ENCODE measurements at regions not wholly inside any gene's neighbourhood (a gene's known extent, or its start where the extent isn't known, plus 50 kb on each side); places are given as distances from the start of the nearest gene placed in this dataset.

DNA sequence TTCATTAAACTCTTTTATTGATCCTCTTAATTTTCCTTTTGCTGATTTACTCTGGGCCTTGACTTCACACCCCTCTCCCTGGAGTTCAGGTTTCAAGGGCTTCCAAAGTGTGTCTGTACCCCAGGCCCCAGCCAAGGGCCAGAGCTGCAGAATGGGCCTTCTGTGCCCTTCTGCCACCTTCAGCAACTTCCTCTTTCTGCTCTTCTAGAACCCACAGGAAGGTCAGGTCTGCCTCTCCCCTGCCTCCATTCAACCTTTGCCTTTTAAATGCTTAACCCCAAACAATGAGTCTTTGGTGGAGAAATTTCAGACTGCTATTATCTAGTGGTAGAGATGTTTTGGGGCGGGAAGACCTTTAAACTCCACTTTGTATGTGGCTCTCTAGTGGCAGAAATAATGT is 63.1 kb downstream of the TSN start:
- TF ChIP-seq, protein P1, sequence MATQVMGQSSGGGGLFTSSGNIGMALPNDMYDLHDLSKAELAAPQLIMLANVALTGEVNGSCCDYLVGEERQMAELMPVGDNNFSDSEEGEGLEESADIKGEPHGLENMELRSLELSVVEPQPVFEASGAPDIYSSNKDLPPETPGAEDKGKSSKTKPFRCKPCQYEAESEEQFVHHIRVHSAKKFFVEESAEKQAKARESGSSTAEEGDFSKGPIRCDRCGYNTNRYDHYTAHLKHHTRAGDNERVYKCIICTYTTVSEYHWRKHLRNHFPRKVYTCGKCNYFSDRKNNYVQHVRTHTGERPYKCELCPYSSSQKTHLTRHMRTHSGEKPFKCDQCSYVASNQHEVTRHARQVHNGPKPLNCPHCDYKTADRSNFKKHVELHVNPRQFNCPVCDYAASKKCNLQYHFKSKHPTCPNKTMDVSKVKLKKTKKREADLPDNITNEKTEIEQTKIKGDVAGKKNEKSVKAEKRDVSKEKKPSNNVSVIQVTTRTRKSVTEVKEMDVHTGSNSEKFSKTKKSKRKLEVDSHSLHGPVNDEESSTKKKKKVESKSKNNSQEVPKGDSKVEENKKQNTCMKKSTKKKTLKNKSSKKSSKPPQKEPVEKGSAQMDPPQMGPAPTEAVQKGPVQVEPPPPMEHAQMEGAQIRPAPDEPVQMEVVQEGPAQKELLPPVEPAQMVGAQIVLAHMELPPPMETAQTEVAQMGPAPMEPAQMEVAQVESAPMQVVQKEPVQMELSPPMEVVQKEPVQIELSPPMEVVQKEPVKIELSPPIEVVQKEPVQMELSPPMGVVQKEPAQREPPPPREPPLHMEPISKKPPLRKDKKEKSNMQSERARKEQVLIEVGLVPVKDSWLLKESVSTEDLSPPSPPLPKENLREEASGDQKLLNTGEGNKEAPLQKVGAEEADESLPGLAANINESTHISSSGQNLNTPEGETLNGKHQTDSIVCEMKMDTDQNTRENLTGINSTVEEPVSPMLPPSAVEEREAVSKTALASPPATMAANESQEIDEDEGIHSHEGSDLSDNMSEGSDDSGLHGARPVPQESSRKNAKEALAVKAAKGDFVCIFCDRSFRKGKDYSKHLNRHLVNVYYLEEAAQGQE (IDR thresholded peaks at IDR 0.05; ENCODE audit: insufficient replicate concordance, low read depth), result no peak
- TF ChIP-seq CTCF (IDR thresholded peaks at IDR 0.05; ENCODE audit: insufficient read depth, low read length), result no peak
- TF ChIP-seq SPI1 (IDR thresholded peaks at IDR 0.05; ENCODE audit: borderline replicate concordance, low read depth), result no peak; the same call in 1 of the 2 replicates
- TF ChIP-seq GABPA (IDR thresholded peaks at IDR 0.05; ENCODE audit: low read depth), result no peak
- TF ChIP-seq POLR2AphosphoS5 (IDR thresholded peaks at IDR 0.05; ENCODE audit: low read depth), result no peak
- Histone ChIP-seq H3K27me3 (ENCODE audit: insufficient read depth, poor library complexity, severe bottlenecking) (no peaks in the 10 kb centered on the region), H3K27ac (replicated peaks) (no peak overlapping the region), H3K4me3 (replicated peaks; ENCODE audit: insufficient read depth, low read length) (no peak overlapping the region)
- peak in 1 of 2 experiments; percentile 55 for DNase-seq (ENCODE audit: low read depth in 1 of 2, low spot score in 1 of 2)

DNA sequence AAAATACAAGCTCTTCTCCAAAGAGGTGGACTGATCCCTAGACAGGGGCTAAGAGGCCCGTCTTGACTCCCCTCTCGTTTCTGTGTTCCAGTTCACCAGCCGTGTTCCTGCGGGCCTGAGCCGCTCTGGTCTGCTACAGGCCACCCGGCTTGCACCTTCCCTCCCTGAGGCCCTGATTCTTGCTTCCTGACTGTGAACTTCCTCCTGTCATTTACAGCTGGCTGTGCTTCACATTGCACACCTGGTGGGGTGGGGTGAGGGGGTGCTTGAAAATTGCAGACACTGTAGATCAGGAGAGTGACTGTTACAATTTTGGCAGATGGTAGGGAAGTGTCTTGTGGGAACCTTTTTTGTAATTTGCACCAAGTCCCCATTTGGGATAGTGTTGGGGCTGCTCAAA is 64.4 kb downstream of the TSN start:
- no peak overlapping the region for H3K27ac ChIP-seq (replicated peaks)
- no peak overlapping the region for H3K4me3 ChIP-seq (replicated peaks; ENCODE audit: insufficient read depth, low read length)
- TF ChIP-seq POLR2AphosphoS5 (IDR thresholded peaks at IDR 0.05; ENCODE audit: low read depth) (no peak), CTCF (IDR thresholded peaks at IDR 0.05; ENCODE audit: insufficient read depth, low read length) (no peak), GABPA (IDR thresholded peaks at IDR 0.05; ENCODE audit: low read depth) (no peak), SPI1 (IDR thresholded peaks at IDR 0.05; ENCODE audit: borderline replicate concordance, low read depth) (no peak)
- TF ChIP-seq, protein P1 (IDR thresholded peaks at IDR 0.05; ENCODE audit: insufficient replicate concordance, low read depth), result no peak
- DNase-seq (ENCODE audit: low read depth in 1 of 2, low spot score in 1 of 2), result no peak
- H3K27me3 ChIP-seq (ENCODE audit: insufficient read depth, poor library complexity, severe bottlenecking), result no peaks in the 10 kb centered on the region

DNA sequence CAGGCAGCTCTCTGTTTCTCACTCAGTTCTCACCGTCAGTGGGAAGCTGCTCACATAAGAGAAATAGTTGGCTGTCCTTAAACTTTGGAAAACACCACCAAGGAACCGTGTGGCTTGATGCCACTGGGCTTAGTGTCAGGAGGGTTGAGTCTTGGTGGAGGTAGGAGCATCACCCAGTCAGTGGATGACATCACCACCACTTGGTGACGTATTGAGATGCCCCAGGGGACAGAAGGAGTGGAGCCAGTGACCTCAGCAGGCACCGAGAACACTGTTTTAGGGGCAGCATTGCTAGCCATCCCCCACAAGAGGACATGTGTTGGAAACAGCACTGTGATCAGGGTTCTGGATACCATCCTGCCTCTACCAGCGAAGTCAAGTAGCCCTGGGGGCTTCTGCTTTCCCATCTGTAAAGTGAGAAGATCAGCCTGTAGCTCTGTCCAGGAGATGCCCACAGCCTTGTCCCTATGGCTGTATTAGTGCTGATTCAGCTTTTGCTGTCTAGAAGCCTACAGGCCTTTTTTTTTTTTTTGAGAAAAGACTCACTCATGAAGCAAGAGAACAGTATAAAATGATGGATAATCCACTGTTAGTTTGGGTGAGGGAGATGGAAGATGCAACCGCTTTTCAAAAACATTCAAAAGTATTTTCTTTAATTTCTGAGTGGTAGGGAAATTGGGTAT is 66.2 kb downstream of the TSN start:
- DNase-seq (ENCODE audit: low read depth in 1 of 2, low spot score in 1 of 2), result no peak

More for the DNA sequence above, 66.2 kb downstream of the TSN start:
- TF ChIP-seq, protein P1 (IDR thresholded peaks at IDR 0.05; ENCODE audit: insufficient replicate concordance, low read depth), result no peak
- TF ChIP-seq POLR2AphosphoS5 (IDR thresholded peaks at IDR 0.05; ENCODE audit: low read depth), result no peak
- no peak for TF ChIP-seq GABPA (IDR thresholded peaks at IDR 0.05; ENCODE audit: low read depth)
- no peak for TF ChIP-seq SPI1 (IDR thresholded peaks at IDR 0.05; ENCODE audit: borderline replicate concordance, low read depth)
- no peak for TF ChIP-seq CTCF (IDR thresholded peaks at IDR 0.05; ENCODE audit: insufficient read depth, low read length)
- H3K27me3 ChIP-seq (ENCODE audit: insufficient read depth, poor library complexity, severe bottlenecking), result no peaks in the 10 kb centered on the region
- no peak overlapping the region for H3K27ac ChIP-seq (replicated peaks)
- no peak overlapping the region for H3K4me3 ChIP-seq (replicated peaks; ENCODE audit: insufficient read depth, low read length)

Data from HL-60 (cell line).